Neuron (in vitro differentiated cells): ENCODE measurements at regions not wholly inside any gene's neighbourhood (a gene's known extent, or its start where the extent isn't known, plus 50 kb on each side); places are given as distances from the start of the nearest gene placed in this dataset.
A peak's percentile ranks its signal among the peaks of the same experiment; 100 is the strongest.

Source experiments
- H2AFZ ChIP-seq: one replicate; pipeline ENCODE4 v1.6.1; 2013; ENCODE audit warnings: low read depth, mild to moderate bottlenecking, inconsistent platforms, low read length, moderate library complexity
- H3K27me3 ChIP-seq: one replicate; pipeline ENCODE4 v1.6.1; 2013; ENCODE audit warnings: low read length; ENCODE audit not compliant: insufficient read depth
- H3K36me3 ChIP-seq: one replicate; pipeline ENCODE4 v1.6.1; 2013; ENCODE audit warnings: low read length; ENCODE audit not compliant: insufficient read depth
- H3K4me1 ChIP-seq: one replicate; pipeline ENCODE4 v1.6.1; 2013; ENCODE audit warnings: low read length; ENCODE audit not compliant: insufficient read depth
- H3K4me3 ChIP-seq: 2 replicates; pipeline ENCODE4 v1.5.1; 2013; ENCODE audit warnings: mild to moderate bottlenecking, low read length, moderate library complexity
- H3K9me3 ChIP-seq: one replicate; pipeline ENCODE4 v1.6.1; 2013; ENCODE audit warnings: low read length

GRCh38 chr6:22145823-22146677, 150.8 kb downstream of the PRL start:
- Histone ChIP-seq H3K4me1 (peaks cover 67% of the 10 kb centered on the region), H2AFZ (no peak overlapping the region), H3K4me3 (no peak overlapping the region), H3K36me3 (no peaks in the 10 kb centered on the region), H3K27me3 (no peaks in the 10 kb centered on the region), H3K9me3 (no peaks in the 10 kb centered on the region)

- Histone ChIP-seq H3K36me3 (no peaks in the 10 kb centered on the region), H2AFZ (no peak overlapping the region), H3K4me1 (peaks cover 67% of the 10 kb centered on the region), H3K27me3 (no peaks in the 10 kb centered on the region), H3K9me3 (no peaks in the 10 kb centered on the region), H3K4me3 (no peak overlapping the region)
These were observed 150.2 kb downstream of the PRL start for GRCh38 chr6:22146678-22146930.

GRCh38 chr6:22146931-22147701, 149.7 kb downstream of the PRL start:
- Histone ChIP-seq H3K4me3 (no peak overlapping the region), H3K4me1 (peaks cover 72% of the 10 kb centered on the region)

GRCh38 chr6:22147921-22148776, 148.7 kb downstream of the PRL start:
- Histone ChIP-seq H3K36me3 (no peaks in the 10 kb centered on the region), H2AFZ (no peak overlapping the region), H3K27me3 (no peaks in the 10 kb centered on the region), H3K4me3 (no peak overlapping the region), H3K9me3 (no peaks in the 10 kb centered on the region), H3K4me1 (peaks cover 82% of the 10 kb centered on the region)

More at GRCh38 chr6:22146931-22147701, 149.7 kb downstream of the PRL start:
- Histone ChIP-seq H2AFZ (no peak overlapping the region), H3K27me3 (no peaks in the 10 kb centered on the region), H3K9me3 (no peaks in the 10 kb centered on the region), H3K36me3 (no peaks in the 10 kb centered on the region)

- Histone ChIP-seq H3K4me1 (peaks cover 89% of the 10 kb centered on the region), H3K9me3 (no peaks in the 10 kb centered on the region), H3K27me3 (no peaks in the 10 kb centered on the region), H3K36me3 (no peaks in the 10 kb centered on the region), H3K4me3 (no peak overlapping the region), H2AFZ (no peak overlapping the region)
These were observed 147.7 kb downstream of the PRL start for GRCh38 chr6:22149096-22149495.

GRCh38 chr6:22149501-22150367, 147.1 kb downstream of the PRL start:
- H3K36me3 ChIP-seq = no peaks in the 10 kb centered on the region
- H2AFZ ChIP-seq = no peak overlapping the region
- peaks cover 89% of the 10 kb centered on the region for H3K4me1 ChIP-seq
- H3K27me3 ChIP-seq = no peaks in the 10 kb centered on the region
- H3K9me3 ChIP-seq = no peaks in the 10 kb centered on the region
- peak overlapping the region; percentile 0 for H3K4me3 ChIP-seq

GRCh38 chr6:22150368-22151035, 146.3 kb downstream of the PRL start:
- peak overlapping the region; percentile 0 for H3K4me3 ChIP-seq
- H3K4me1 ChIP-seq = peaks cover 81% of the 10 kb centered on the region

GRCh38 chr6:22151892-22152291, 144.9 kb downstream of the PRL start:
- Histone ChIP-seq H3K9me3 (peaks cover 2% of the 10 kb centered on the region), H3K4me1 (peaks cover 68% of the 10 kb centered on the region), H3K27me3 (no peaks in the 10 kb centered on the region), H2AFZ (no peak overlapping the region), H3K36me3 (no peaks in the 10 kb centered on the region), H3K4me3 (no peak overlapping the region)

More at GRCh38 chr6:22150368-22151035, 146.3 kb downstream of the PRL start:
- Histone ChIP-seq H3K27me3 (no peaks in the 10 kb centered on the region), H3K36me3 (no peaks in the 10 kb centered on the region), H2AFZ (no peak overlapping the region), H3K9me3 (peaks cover 1% of the 10 kb centered on the region)

- H3K36me3 ChIP-seq = no peaks in the 10 kb centered on the region
- H3K9me3 ChIP-seq = peaks cover 2% of the 10 kb centered on the region
- H3K4me1 ChIP-seq = peaks cover 59% of the 10 kb centered on the region
- H3K27me3 ChIP-seq = no peaks in the 10 kb centered on the region
- no peak overlapping the region for H2AFZ ChIP-seq
- H3K4me3 ChIP-seq = no peak overlapping the region
These were observed 144.0 kb downstream of the PRL start for GRCh38 chr6:22152841-22153240.

- Histone ChIP-seq H3K36me3 (peaks cover 3% of the 10 kb centered on the region), H3K27me3 (no peaks in the 10 kb centered on the region), H3K4me1 (peaks cover 51% of the 10 kb centered on the region), H2AFZ (no peak overlapping the region), H3K4me3 (no peak overlapping the region), H3K9me3 (peaks cover 2% of the 10 kb centered on the region)
These were observed 143.3 kb downstream of the PRL start for GRCh38 chr6:22153384-22154158.

GRCh38 chr6:22155551-22155950, 141.3 kb downstream of the PRL start:
- no peak overlapping the region for H2AFZ ChIP-seq
- no peaks in the 10 kb centered on the region for H3K27me3 ChIP-seq
- H3K4me1 ChIP-seq = peaks cover 33% of the 10 kb centered on the region
- H3K36me3 ChIP-seq = peaks cover 8% of the 10 kb centered on the region
- H3K4me3 ChIP-seq = no peak overlapping the region
- peaks cover 2% of the 10 kb centered on the region for H3K9me3 ChIP-seq
